Mononuclear cell (primary cell): ENCODE measurements at regions not wholly inside any gene's neighbourhood (a gene's known extent, or its start where the extent isn't known, plus 50 kb on each side); places are given as distances from the start of the nearest gene placed in this dataset.

ENCODE experiments used
- H3K27me3 ChIP-seq: 2 replicates; pipeline ENCODE4 v1.6.0; 2011; ENCODE audit warnings: low read length, control low read depth; ENCODE audit not compliant: insufficient read depth
- H3K4me1 ChIP-seq: 2 replicates; pipeline ENCODE4 v1.5.1; 2011; ENCODE audit warnings: mild to moderate bottlenecking, low read length, control low read depth; ENCODE audit not compliant: insufficient read depth
- H3K4me3 ChIP-seq: 2 replicates; pipeline ENCODE4 v1.5.1; 2011; ENCODE audit warnings: mild to moderate bottlenecking, low read length, moderate library complexity
- H3K9me3 ChIP-seq: 2 replicates; pipeline ENCODE4 v1.5.1; 2011; ENCODE audit warnings: low read depth, mild to moderate bottlenecking, control low read depth, low read length

DNA sequence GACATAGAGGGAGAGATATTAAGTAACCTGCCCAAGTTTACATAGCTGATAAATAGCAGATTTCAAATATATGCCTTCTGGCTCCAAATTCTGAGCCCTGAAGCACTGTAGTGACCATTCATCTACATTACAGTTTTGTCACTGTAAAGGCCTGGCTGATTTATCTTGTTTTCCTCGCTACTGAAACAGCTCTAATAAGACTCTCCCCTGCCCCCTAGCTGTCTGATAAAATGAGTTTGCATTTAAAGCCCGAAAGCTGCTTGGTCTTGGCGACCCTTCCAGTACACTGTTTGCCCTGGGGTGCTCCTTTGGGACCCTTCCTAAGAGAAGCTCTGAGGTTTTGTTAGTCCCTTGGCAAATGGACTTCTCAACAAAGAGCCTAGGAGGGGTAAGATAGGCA is 59.7 kb upstream of the RAB11FIP2 start:
- H3K4me1 ChIP-seq: no peaks in the 10 kb centered on the region
- no peak overlapping the region for H3K4me3 ChIP-seq
- H3K27me3 ChIP-seq: no peaks in the 10 kb centered on the region
- no peaks in the 10 kb centered on the region for H3K9me3 ChIP-seq

GRCh38 chr10:118102121-118102520 is 55.4 kb upstream of the RAB11FIP2 start:
- Histone ChIP-seq H3K9me3 (no peaks in the 10 kb centered on the region), H3K4me3 (no peak overlapping the region), H3K4me1 (no peaks in the 10 kb centered on the region), H3K27me3 (no peaks in the 10 kb centered on the region)

DNA sequence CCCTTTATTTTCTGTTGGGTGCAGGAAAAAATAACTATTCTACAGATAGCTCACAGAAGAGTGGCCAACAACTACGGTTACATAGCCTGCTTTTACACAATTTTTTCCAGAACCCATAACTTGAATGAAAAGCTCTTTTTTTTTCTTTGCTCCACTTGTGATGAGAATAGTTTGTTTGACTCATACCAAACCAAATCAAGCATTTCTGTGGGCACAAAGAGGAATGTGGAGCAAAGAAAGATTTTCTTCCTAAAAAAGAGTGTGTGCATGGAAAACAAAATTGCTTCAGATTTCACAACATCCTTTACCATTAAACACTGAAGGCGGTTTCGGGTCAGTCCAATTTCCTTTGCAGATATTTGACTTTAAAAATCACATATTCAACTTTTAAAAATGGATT is 54.8 kb upstream of the RAB11FIP2 start:
- no peaks in the 10 kb centered on the region for H3K9me3 ChIP-seq
- no peaks in the 10 kb centered on the region for H3K4me1 ChIP-seq
- no peak overlapping the region for H3K4me3 ChIP-seq
- H3K27me3 ChIP-seq: no peaks in the 10 kb centered on the region
